Ishikawa (cell line): ENCODE measurements at regions not wholly inside any gene's neighbourhood (a gene's known extent, or its start where the extent isn't known, plus 50 kb on each side); places are given as distances from the start of the nearest gene placed in this dataset.

Experiments
- CEBPB ChIP-seq: IDR thresholded peaks from 2 replicates; pipeline ENCODE4 v1.6.1; 2012
- CREB1 ChIP-seq: IDR thresholded peaks from 2 replicates; pipeline ENCODE4 v1.6.1; 2012; ENCODE audit warnings: low read depth
- EGR1 ChIP-seq: IDR thresholded peaks from 2 replicates; pipeline ENCODE4 v1.6.1; 2012
- EP300 ChIP-seq: IDR thresholded peaks from 2 replicates; pipeline ENCODE4 v1.6.1; 2012; ENCODE audit warnings: borderline replicate concordance
- FOXM1 ChIP-seq: IDR thresholded peaks from 2 replicates; pipeline ENCODE4 v1.6.1; 2012; ENCODE audit warnings: low read depth, borderline replicate concordance
- NFIC ChIP-seq: IDR thresholded peaks from 2 replicates; pipeline ENCODE4 v1.6.1; 2012
- RAD21 ChIP-seq: IDR thresholded peaks from 2 replicates; pipeline ENCODE4 v1.6.1; 2012; ENCODE audit warnings: low read depth
- REST ChIP-seq: IDR thresholded peaks from 2 replicates; pipeline ENCODE4 v1.6.1; 2012; ENCODE audit warnings: low read depth, mild to moderate bottlenecking
- TAF1 ChIP-seq: IDR thresholded peaks from 2 replicates; pipeline ENCODE4 v1.6.1; 2012; ENCODE audit warnings: low read depth, mild to moderate bottlenecking
- TEAD4 ChIP-seq: IDR thresholded peaks from 2 replicates; pipeline ENCODE4 v1.6.1; 2012

GRCh38 chr7:113784956-113785355, 133.9 kb downstream of the PPP1R3A start:
- no peak for TF ChIP-seq TEAD4
- no peak for TF ChIP-seq EP300
- no peak for TF ChIP-seq RAD21
- no peak for TF ChIP-seq TAF1
- no peak for TF ChIP-seq CEBPB
- TF ChIP-seq NFIC = no peak
- TF ChIP-seq CREB1 = no peak
- no peak for TF ChIP-seq FOXM1
- no peak for TF ChIP-seq REST
- no peak for TF ChIP-seq EGR1
